ENCODE measurements at regions not wholly inside any gene's neighbourhood (a gene's known extent, or its start where the extent isn't known, plus 50 kb on each side); places are given as distances from the start of the nearest gene placed in this dataset.

DNA sequence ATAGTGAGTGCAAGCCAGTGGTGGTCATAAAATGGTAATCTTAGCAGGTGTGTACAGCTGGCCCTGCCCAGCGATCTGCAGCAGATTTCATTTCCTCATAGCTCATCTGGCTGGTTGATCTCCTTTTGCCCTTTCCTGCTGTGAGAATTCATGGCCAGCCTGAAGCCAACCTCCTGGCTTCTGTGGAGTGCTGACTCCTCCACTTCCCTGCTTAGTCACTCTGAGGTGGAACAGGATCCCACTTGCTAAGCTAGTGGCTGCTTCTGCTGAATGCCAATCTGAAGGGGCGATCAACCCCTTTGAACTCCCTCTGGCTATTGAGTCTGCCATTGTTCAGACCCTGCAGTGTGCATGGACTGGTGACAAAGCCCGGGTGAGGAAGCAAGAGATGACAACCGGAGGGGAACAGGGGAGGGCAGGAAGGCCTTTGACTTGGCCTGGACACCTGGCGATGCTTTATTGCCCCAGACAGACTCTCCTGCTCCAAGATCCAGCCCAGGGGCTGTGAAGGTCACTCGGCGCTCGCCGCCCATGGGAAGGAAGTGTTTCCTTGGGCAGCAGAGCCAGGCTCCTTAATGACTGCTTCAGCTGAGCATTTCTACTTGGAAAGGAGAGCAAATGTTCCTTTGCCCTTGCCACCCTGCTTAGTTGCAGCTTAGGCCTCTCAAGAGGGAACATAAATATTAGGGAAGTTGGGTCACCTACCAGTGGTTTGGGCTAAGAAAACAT lies 341.1 kb downstream of the ZSWIM6 start:
- Histone ChIP-seq H3K9me3 (no peaks in the 10 kb centered on the region), H2AFZ (ENCODE audit: low read depth) (no peak overlapping the region), H3K4me2 (no peak overlapping the region), H3F3A (replicated peaks; ENCODE audit: insufficient read depth) (no peaks in the 10 kb centered on the region), H3K4me3 (ENCODE audit: low read depth in 2 of 2, low read length in 1 of 2) (no peak overlapping the region), H3K27me3 (ENCODE audit: insufficient read depth) (no peaks in the 10 kb centered on the region), H3K4me1 (ENCODE audit: control insufficient read depth in 1 of 2, insufficient read depth in 2 of 2, low read depth in 1 of 2, low read length in 1 of 2) (no peaks in the 10 kb centered on the region; a peak in 1 of 4 replicates), H3K9ac (no peak overlapping the region), H3K27ac (ENCODE audit: low read depth in 2 of 2, low read length in 1 of 2) (no peak overlapping the region), H3K79me2 (ENCODE audit: insufficient read depth) (no peaks in the 10 kb centered on the region), H4K20me1 (ENCODE audit: insufficient read depth) (no peaks in the 10 kb centered on the region), H3K9me2 (no peaks in the 10 kb centered on the region), H3K36me3 (replicated peaks in 1 of 2; ENCODE audit: control insufficient read depth in 1 of 2, insufficient read depth in 2 of 2, low read length in 1 of 2) (no peaks in the 10 kb centered on the region)
- TF ChIP-seq, protein P1, sequence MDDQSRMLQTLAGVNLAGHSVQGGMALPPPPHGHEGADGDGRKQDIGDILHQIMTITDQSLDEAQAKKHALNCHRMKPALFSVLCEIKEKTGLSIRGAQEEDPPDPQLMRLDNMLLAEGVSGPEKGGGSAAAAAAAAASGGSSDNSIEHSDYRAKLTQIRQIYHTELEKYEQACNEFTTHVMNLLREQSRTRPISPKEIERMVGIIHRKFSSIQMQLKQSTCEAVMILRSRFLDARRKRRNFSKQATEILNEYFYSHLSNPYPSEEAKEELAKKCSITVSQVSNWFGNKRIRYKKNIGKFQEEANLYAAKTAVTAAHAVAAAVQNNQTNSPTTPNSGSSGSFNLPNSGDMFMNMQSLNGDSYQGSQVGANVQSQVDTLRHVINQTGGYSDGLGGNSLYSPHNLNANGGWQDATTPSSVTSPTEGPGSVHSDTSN (IDR thresholded peaks at IDR 0.05) = no peak
- TF ChIP-seq NFIC (IDR thresholded peaks at IDR 0.05; ENCODE audit: borderline replicate concordance) (no peak), FOXJ3 (CRISPR knock-in tag; IDR thresholded peaks at IDR 0.05) (no peak), TEAD4 (IDR thresholded peaks at IDR 0.05; ENCODE audit: borderline replicate concordance, insufficient read depth) (no peak)
- WGBS (ENCODE audit: low lambda C conversion rate) = 74% methylated on average over 6 of the region's 9 CpGs
- no peak for DNase-seq
- POLR2A ChIA-PET = no interaction called here
- CTCF ChIA-PET = interaction anchor here (0.9 to 1.6 kb wide), 3 partner anchors 14 to 470 kb away, joined by 3 to 6 read pairs (median 4); no protein-coding TSS in a partner anchor

DNA sequence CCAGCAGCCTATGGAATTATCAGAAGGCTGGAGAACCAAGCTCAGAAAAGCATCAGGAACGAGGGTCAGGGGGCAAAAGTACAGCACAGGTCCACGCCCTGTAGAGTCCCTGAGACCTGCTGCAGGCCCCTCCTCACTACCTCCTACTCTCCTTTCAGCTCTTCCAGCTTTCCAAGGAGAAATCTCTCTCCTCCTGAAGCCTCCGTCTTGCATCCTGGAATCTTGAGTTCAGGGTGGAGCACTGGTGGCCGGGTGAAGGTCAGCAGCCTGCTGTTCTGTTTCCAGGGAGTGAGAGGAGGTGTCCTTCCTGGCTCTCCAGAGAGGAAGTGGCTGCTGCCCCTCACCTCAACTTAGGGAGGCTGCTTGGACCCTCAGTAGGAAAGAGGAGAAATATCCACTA lies 342.3 kb downstream of the ZSWIM6 start:
- POLR2A ChIA-PET = no interaction called here
- no peak overlapping the region for H2AFZ ChIP-seq (ENCODE audit: low read depth)
- H4K20me1 ChIP-seq (ENCODE audit: insufficient read depth) = no peaks in the 10 kb centered on the region
- TF ChIP-seq JUND (IDR thresholded peaks at IDR 0.05) (no peak), FOSL2 (IDR thresholded peaks at IDR 0.05; ENCODE audit: borderline replicate concordance, low read depth) (no peak), GATA2 (CRISPR knock-in tag; IDR thresholded peaks at IDR 0.05) (no peak), TAF1 (IDR thresholded peaks at IDR 0.05; ENCODE audit: borderline replicate concordance, low read depth, low read length) (no peak), NRF1 (IDR thresholded peaks at IDR 0.05; ENCODE audit: low read depth, low read length) (no peak), RXRA (IDR thresholded peaks at IDR 0.05; ENCODE audit: borderline replicate concordance, low read depth) (no peak)
- CTCF ChIA-PET = interaction anchor here (1.6 kb wide), 1 partner anchor 15 kb away, joined by 6 read pairs; no protein-coding TSS in a partner anchor
- H3K4me1 ChIP-seq (ENCODE audit: control insufficient read depth in 1 of 2, insufficient read depth in 2 of 2, low read depth in 1 of 2, low read length in 1 of 2) = no peaks in the 10 kb centered on the region; a peak in 1 of 4 replicates
- no peak overlapping the region for H3K4me3 ChIP-seq (ENCODE audit: low read depth in 2 of 2, low read length in 1 of 2)
- H3K4me2 ChIP-seq = no peak overlapping the region
- H3K9ac ChIP-seq = no peak overlapping the region
- H3F3A ChIP-seq (replicated peaks; ENCODE audit: insufficient read depth) = no peaks in the 10 kb centered on the region
- no peak for DNase-seq
- no peaks in the 10 kb centered on the region for H3K9me2 ChIP-seq
- H3K27me3 ChIP-seq (ENCODE audit: insufficient read depth) = no peaks in the 10 kb centered on the region
- H3K9me3 ChIP-seq = no peaks in the 10 kb centered on the region
- WGBS (ENCODE audit: low lambda C conversion rate) = 45% methylated on average over 4 of the region's 4 CpGs
- no peaks in the 10 kb centered on the region for H3K79me2 ChIP-seq (ENCODE audit: insufficient read depth)
- no peak overlapping the region for H3K27ac ChIP-seq (ENCODE audit: low read depth in 2 of 2, low read length in 1 of 2)
- H3K36me3 ChIP-seq (replicated peaks in 1 of 2; ENCODE audit: control insufficient read depth in 1 of 2, insufficient read depth in 2 of 2, low read length in 1 of 2) = no peaks in the 10 kb centered on the region
